Natural killer cell (primary cell): ENCODE measurements at regions not wholly inside any gene's neighbourhood (a gene's known extent, or its start where the extent isn't known, plus 50 kb on each side); places are given as distances from the start of the nearest gene placed in this dataset.

ENCODE experiments used
- ATAC-seq, 3 donors: fragments of 150-1000 bp in 2 of 3; fragments of 200-7000 bp in 1 of 3; cut with Tn5 transposase; 1 replicate in 1 of 3; 2 replicates in 2 of 3; pipeline ENCODE4 v1.10.0; 2021; ENCODE audit warnings: mild to moderate bottlenecking in 2 of 3, moderate library complexity in 2 of 3
- DNase-seq, 2 donors: peaks; one replicate each; pipeline versions ENCODE4 v3.0.0 to v3.0.0-alpha.2; 2013 to 2021; ENCODE audit warnings: mixed read lengths in 1 of 2
- H3K27ac ChIP-seq: one replicate; pipeline ENCODE4 v1.5.1; 2013; ENCODE audit warnings: mild to moderate bottlenecking, low read length
- H3K27me3 ChIP-seq: one replicate; pipeline ENCODE4 v1.6.1; 2013; ENCODE audit warnings: low read length; ENCODE audit not compliant: control insufficient read depth, insufficient read depth
- H3K36me3 ChIP-seq: one replicate; pipeline ENCODE4 v1.6.1; 2013; ENCODE audit warnings: low read length; ENCODE audit not compliant: control insufficient read depth, insufficient read depth
- H3K4me1 ChIP-seq: one replicate; pipeline ENCODE4 v1.6.1; 2013; ENCODE audit warnings: low read length; ENCODE audit not compliant: control insufficient read depth, insufficient read depth
- H3K4me3 ChIP-seq: one replicate; pipeline ENCODE4 v1.5.1; 2013; ENCODE audit warnings: low read length
- H3K9me3 ChIP-seq: one replicate; pipeline ENCODE4 v1.6.1; 2013; ENCODE audit warnings: low read length; ENCODE audit not compliant: control insufficient read depth, insufficient read depth
- H3K27ac Mint-ChIP-seq, 2 donors: one replicate each; pipeline ENCODE4 v1.8.0; 2022; ENCODE audit warnings: mild to moderate bottlenecking in 2 of 2, mixed read lengths in 2 of 2, moderate library complexity in 1 of 2
- H3K27me3 Mint-ChIP-seq, 2 donors: one replicate each; pipeline ENCODE4 v1.8.0; 2022; ENCODE audit warnings: low read depth in 2 of 2, mixed read lengths in 2 of 2
- H3K36me3 Mint-ChIP-seq: one replicate; pipeline ENCODE4 v1.8.0; 2022; ENCODE audit warnings: mixed read lengths
- H3K4me1 Mint-ChIP-seq, 2 donors: one replicate each; pipeline ENCODE4 v1.8.0; 2022; ENCODE audit warnings: mixed read lengths in 2 of 2
- H3K4me3 Mint-ChIP-seq: one replicate; pipeline ENCODE4 v1.8.0; 2022; ENCODE audit warnings: mild to moderate bottlenecking, moderate library complexity, mixed read lengths
- H3K9me3 Mint-ChIP-seq, 2 donors: one replicate each; pipeline ENCODE4 v1.8.0; 2022; ENCODE audit warnings: mixed read lengths in 2 of 2
- WGBS: methylation state at CpG from one replicate; pipeline ENCODE4 v1.1.7; 2013; ENCODE audit warnings: missing lambda C conversion rate; ENCODE audit not compliant: insufficient coverage; 5-methylcytosine and 5-hydroxymethylcytosine counted together
- intact Hi-C: fragments of 100-400 bp; cut with micrococcal nuclease; formaldehyde crosslinking; loops from one replicate; pipeline ENCODE4 v1.14.2; 2022
- TF ChIP-seq, protein P1 (sequence below): fragments of 200-600 bp; IDR thresholded peaks from one replicate; pipeline ENCODE4 v1.8.0; 2022; ENCODE audit warnings: antibody characterized with exemption

DNA sequence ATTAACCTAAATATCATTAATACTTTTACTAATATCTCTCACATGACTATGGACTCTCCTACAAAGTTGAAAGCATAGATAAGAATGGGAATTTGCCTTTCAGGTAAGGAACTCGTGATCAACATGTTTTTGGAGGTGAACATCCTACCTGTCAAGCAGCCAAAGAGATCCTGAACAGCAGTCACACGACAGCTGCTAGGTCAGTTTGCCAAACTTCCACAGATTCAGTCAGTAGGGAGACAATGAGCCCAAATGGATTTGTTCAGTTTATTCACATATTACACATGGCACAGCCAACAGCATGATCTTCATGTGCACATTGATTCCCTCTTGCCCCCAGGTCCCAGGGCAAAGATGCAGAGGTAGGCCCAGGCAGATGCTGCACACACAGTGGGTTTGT lies 86.1 kb upstream of the LOC128125822 start:
- no peaks in the 10 kb centered on the region for H3K36me3 Mint-ChIP-seq
- Histone ChIP-seq H3K4me3 (no peak overlapping the region), H3K4me1 (no peaks in the 10 kb centered on the region), H3K36me3 (no peaks in the 10 kb centered on the region), H3K27ac (no peak overlapping the region), H3K27me3 (no peaks in the 10 kb centered on the region), H3K9me3 (no peaks in the 10 kb centered on the region)
- no peaks in the 10 kb centered on the region for H3K27me3 Mint-ChIP-seq
- no peak overlapping the region for H3K4me3 Mint-ChIP-seq
- ATAC-seq (no peak), DNase-seq (no peak)
- intact Hi-C loops = no loop called here
- no peaks in the 10 kb centered on the region for H3K9me3 Mint-ChIP-seq
- H3K27ac Mint-ChIP-seq = no peak overlapping the region
- no peaks in the 10 kb centered on the region for H3K4me1 Mint-ChIP-seq
- TF ChIP-seq, protein P1, sequence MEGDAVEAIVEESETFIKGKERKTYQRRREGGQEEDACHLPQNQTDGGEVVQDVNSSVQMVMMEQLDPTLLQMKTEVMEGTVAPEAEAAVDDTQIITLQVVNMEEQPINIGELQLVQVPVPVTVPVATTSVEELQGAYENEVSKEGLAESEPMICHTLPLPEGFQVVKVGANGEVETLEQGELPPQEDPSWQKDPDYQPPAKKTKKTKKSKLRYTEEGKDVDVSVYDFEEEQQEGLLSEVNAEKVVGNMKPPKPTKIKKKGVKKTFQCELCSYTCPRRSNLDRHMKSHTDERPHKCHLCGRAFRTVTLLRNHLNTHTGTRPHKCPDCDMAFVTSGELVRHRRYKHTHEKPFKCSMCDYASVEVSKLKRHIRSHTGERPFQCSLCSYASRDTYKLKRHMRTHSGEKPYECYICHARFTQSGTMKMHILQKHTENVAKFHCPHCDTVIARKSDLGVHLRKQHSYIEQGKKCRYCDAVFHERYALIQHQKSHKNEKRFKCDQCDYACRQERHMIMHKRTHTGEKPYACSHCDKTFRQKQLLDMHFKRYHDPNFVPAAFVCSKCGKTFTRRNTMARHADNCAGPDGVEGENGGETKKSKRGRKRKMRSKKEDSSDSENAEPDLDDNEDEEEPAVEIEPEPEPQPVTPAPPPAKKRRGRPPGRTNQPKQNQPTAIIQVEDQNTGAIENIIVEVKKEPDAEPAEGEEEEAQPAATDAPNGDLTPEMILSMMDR = no peak
- 77% methylated on average over 2 of the region's 2 CpGs for whole genome bisulfite sequencing

DNA sequence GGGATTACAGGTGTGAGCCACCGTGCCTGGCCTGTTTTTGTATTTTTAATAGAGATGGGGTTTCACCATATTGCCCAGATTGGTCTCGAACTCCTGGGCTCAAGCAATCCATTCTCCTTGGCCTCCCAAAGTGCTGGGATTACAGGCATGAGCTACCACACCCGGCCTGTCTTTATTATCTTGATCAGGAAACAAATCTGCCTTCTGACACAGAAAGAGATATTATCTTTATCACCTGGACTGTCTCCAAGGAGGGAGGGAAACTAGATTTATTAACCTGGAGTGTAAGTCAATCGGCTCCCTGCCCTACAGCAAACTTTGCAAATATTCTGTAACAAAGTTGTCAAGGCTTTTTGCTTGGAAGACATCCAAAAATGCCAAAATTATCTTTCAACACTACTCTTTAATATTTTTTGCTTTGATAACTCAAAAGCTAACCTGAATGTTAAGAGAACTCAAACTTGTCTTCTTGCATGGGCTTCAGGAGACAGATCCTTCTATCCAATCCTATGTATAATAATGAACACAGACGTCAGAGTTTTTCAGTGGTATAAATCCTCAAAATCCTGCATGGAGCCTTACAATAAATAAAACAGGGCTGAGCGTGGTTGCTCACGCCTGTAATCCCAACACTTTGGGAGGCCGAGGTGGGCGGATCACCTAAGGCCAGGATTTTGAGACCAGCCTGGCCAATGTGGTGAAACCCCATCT lies 85.0 kb upstream of the LOC128125822 start:
- Mint-ChIP-seq H3K27ac (no peak overlapping the region), H3K4me1 (no peaks in the 10 kb centered on the region), H3K36me3 (no peaks in the 10 kb centered on the region), H3K9me3 (no peaks in the 10 kb centered on the region), H3K27me3 (no peaks in the 10 kb centered on the region), H3K4me3 (no peak overlapping the region)
- Histone ChIP-seq H3K27me3 (no peaks in the 10 kb centered on the region), H3K4me3 (no peak overlapping the region), H3K36me3 (no peaks in the 10 kb centered on the region), H3K27ac (no peak overlapping the region), H3K9me3 (no peaks in the 10 kb centered on the region), H3K4me1 (no peaks in the 10 kb centered on the region)
- intact Hi-C loops = no loop called here
- DNase-seq (no peak), ATAC-seq (no peak)
- WGBS = 84% methylated on average over 9 of the region's 9 CpGs
- TF ChIP-seq, protein P1 = no peak

DNA sequence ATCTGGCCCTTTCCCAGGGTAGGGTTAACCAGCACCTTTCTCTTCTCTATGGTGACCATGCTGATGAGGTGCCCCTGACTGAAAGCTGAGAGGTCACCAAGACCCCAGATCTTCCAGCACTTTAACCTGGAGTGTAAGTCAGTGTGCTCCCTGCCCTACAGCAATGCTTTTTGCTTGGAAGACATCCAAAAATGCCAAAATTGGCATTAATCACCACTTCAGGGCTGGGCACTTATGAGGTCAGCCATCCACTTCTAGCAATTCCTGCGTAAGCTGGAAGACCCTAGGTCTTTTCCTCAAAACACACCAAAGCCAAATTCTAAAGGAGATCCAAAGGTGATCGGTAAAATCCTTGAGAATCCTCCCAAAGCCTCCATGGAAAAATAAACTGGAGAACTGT lies 81.2 kb upstream of the LOC128125822 start:
- Mint-ChIP-seq H3K4me1 (no peaks in the 10 kb centered on the region), H3K27me3 (no peaks in the 10 kb centered on the region), H3K27ac (no peak overlapping the region), H3K9me3 (no peaks in the 10 kb centered on the region), H3K36me3 (no peaks in the 10 kb centered on the region), H3K4me3 (no peak overlapping the region)
- Histone ChIP-seq H3K27ac (no peak overlapping the region), H3K4me1 (no peaks in the 10 kb centered on the region), H3K27me3 (no peaks in the 10 kb centered on the region), H3K4me3 (no peak overlapping the region), H3K9me3 (no peaks in the 10 kb centered on the region), H3K36me3 (no peaks in the 10 kb centered on the region)
- 97% methylated on average over 2 of the region's 2 CpGs for WGBS
- ATAC-seq = no peak
- TF ChIP-seq, protein P1 = no peak
- intact Hi-C loops = no loop called here
- no peak for DNase-seq

DNA sequence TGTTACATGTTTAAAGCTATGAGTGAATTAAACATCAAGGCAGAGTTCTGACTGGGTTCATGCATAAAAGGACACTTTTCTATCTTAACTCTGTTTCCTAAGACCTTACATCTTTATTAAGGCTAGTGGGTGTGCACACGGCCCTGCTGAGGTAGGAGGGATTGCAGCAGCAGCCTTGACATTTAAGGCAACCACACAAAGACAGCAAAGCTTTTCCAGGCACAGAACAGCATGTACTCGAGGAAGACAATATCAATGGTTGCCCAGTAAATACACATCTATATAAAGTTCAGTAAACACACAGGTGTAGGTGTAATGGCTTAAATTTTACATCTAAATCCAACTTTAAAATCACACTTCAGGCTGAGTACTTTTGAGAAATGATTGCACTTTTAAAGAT lies 79.8 kb upstream of the LOC128125822 start:
- Histone ChIP-seq H3K4me1 (no peaks in the 10 kb centered on the region), H3K9me3 (no peaks in the 10 kb centered on the region), H3K27ac (no peak overlapping the region), H3K36me3 (no peaks in the 10 kb centered on the region), H3K27me3 (no peaks in the 10 kb centered on the region), H3K4me3 (no peak overlapping the region)
- H3K4me3 Mint-ChIP-seq = no peak overlapping the region
- ATAC-seq (no peak), DNase-seq (no peak)
- no peak overlapping the region for H3K27ac Mint-ChIP-seq
- intact Hi-C loops = no loop called here
- no peaks in the 10 kb centered on the region for H3K9me3 Mint-ChIP-seq
- H3K36me3 Mint-ChIP-seq = no peaks in the 10 kb centered on the region
- no peaks in the 10 kb centered on the region for H3K27me3 Mint-ChIP-seq
- TF ChIP-seq, protein P1 = no peak
- 67% methylated on average over 1 of the region's 2 CpGs for WGBS
- H3K4me1 Mint-ChIP-seq = no peaks in the 10 kb centered on the region
